GM23338 (cell line): ENCODE measurements at regions not wholly inside any gene's neighbourhood (a gene's known extent, or its start where the extent isn't known, plus 50 kb on each side); places are given as distances from the start of the nearest gene placed in this dataset.

Experiments used
- ATAC-seq: fragments of 200-7000 bp; cut with Tn5 transposase; 3 replicates; pipeline ENCODE4 v1.9.1; 2020
- DNase-seq: peaks from one replicate; pipeline ENCODE4 v3.0.0-alpha.2; 2015; ENCODE audit warnings: low spot score
- H2AFZ ChIP-seq: fragments of 200-600 bp; sonication (generic); 2 replicates; pipeline ENCODE4 v1.8.0; 2016; ENCODE audit warnings: antibody characterized with exemption, mild to moderate bottlenecking, moderate library complexity
- H3F3A ChIP-seq: fragments of 200-600 bp; sonication (generic); replicated peaks from 2 replicates; pipeline ENCODE4 v1.8.0; 2017; ENCODE audit warnings: antibody characterized with exemption, mixed run types, low read depth
- H3K27ac ChIP-seq: fragments of 200-600 bp; sonication (generic); 2 replicates; pipeline ENCODE4 v1.6.1; 2016; ENCODE audit warnings: low read depth
- H3K27me3 ChIP-seq: fragments of 200-600 bp; sonication (generic); 2 replicates; pipeline ENCODE4 v1.8.0; 2016; ENCODE audit warnings: mild to moderate bottlenecking, mixed run types, moderate library complexity; ENCODE audit not compliant: insufficient read depth
- H3K36me3 ChIP-seq: fragments of 200-600 bp; sonication (generic); 2 replicates; pipeline ENCODE4 v1.8.0; 2016; ENCODE audit warnings: mild to moderate bottlenecking; ENCODE audit not compliant: insufficient read depth
- H3K4me1 ChIP-seq: fragments of 200-600 bp; sonication (generic); 2 replicates; pipeline ENCODE4 v1.8.0; 2016; ENCODE audit warnings: mild to moderate bottlenecking, moderate library complexity; ENCODE audit not compliant: insufficient read depth
- H3K4me2 ChIP-seq: fragments of 200-600 bp; sonication (generic); 2 replicates; pipeline ENCODE4 v1.7.1; 2017; ENCODE audit warnings: mixed run types
- H3K4me3 ChIP-seq: fragments of 200-600 bp; sonication (generic); 2 replicates; pipeline ENCODE4 v1.6.1; 2016; ENCODE audit warnings: mixed run types
- H3K79me2 ChIP-seq: fragments of 200-600 bp; sonication (generic); replicated peaks from 2 replicates; pipeline ENCODE4 v1.8.0; 2017; ENCODE audit warnings: mild to moderate bottlenecking; ENCODE audit not compliant: insufficient read depth
- H3K9me2 ChIP-seq: fragments of 200-600 bp; sonication (generic); 2 replicates; pipeline ENCODE4 v1.8.0; 2017; ENCODE audit not compliant: insufficient read depth
- H4K20me1 ChIP-seq: fragments of 200-600 bp; sonication (generic); replicated peaks from 2 replicates; pipeline ENCODE4 v1.8.0; 2017; ENCODE audit warnings: mild to moderate bottlenecking; ENCODE audit not compliant: insufficient read depth
- H3K27ac Mint-ChIP-seq: 2 replicates; pipeline ENCODE4 v1.8.0; 2020; ENCODE audit warnings: inconsistent platforms, mild to moderate bottlenecking, moderate library complexity, mixed read lengths
- H3K27me3 Mint-ChIP-seq: 3 replicates; pipeline ENCODE4 v1.8.0; 2022; ENCODE audit warnings: low read depth, mild to moderate bottlenecking, moderate library complexity, mixed read lengths, inconsistent platforms; ENCODE audit not compliant: insufficient read depth, poor library complexity
- H3K36me3 Mint-ChIP-seq: 3 replicates; pipeline ENCODE4 v1.8.0; 2021; ENCODE audit warnings: low read depth, mild to moderate bottlenecking, inconsistent platforms, moderate library complexity, mixed read lengths
- H3K4me1 Mint-ChIP-seq: 3 replicates; pipeline ENCODE4 v1.8.0; 2020; ENCODE audit warnings: mild to moderate bottlenecking, inconsistent platforms, mixed read lengths
- H3K4me3 Mint-ChIP-seq: 3 replicates; pipeline ENCODE4 v1.8.0; 2021; ENCODE audit warnings: moderate library complexity, mild to moderate bottlenecking, inconsistent platforms, mixed read lengths
- H3K9me3 Mint-ChIP-seq: 3 replicates; pipeline ENCODE4 v1.8.0; 2020; ENCODE audit warnings: moderate library complexity, mild to moderate bottlenecking, inconsistent platforms, mixed read lengths
- CREB1 ChIP-seq: fragments of 250-450 bp; sonication (Bioruptor Pico); IDR thresholded peaks from 2 replicates; pipeline ENCODE4 v1.5.0; 2020; ENCODE audit warnings: low read depth, mild to moderate bottlenecking, moderate library complexity
- EZH2 ChIP-seq: fragments of 200-600 bp; sonication (generic); IDR thresholded peaks from one replicate; pipeline ENCODE4 v1.8.0; 2017; ENCODE audit warnings: antibody characterized with exemption, mild to moderate bottlenecking, low read depth; ENCODE audit not compliant: unreplicated experiment
- EZH2phosphoT487 ChIP-seq: fragments of 200-600 bp; sonication (generic); IDR thresholded peaks from one replicate; pipeline ENCODE4 v1.8.1; 2018; ENCODE audit warnings: antibody characterized with exemption; ENCODE audit not compliant: unreplicated experiment
- NANOG ChIP-seq: IDR thresholded peaks from 2 replicates; pipeline ENCODE4 v1.6.1; 2016; ENCODE audit warnings: antibody characterized with exemption, borderline replicate concordance
- POLR2AphosphoS5 ChIP-seq: IDR thresholded peaks from 2 replicates; pipeline ENCODE4 v1.6.1; 2016; ENCODE audit warnings: antibody characterized with exemption, low read depth
- STAT1 ChIP-seq: IDR thresholded peaks from one replicate; pipeline ENCODE4 v1.6.1; 2016; ENCODE audit warnings: antibody characterized with exemption; ENCODE audit not compliant: unreplicated experiment
- ZNF114 ChIP-seq: fragments of 250-450 bp; sonication (Bioruptor Pico); IDR thresholded peaks from 2 replicates; pipeline ENCODE4 v1.5.0; 2020; ENCODE audit warnings: mild to moderate bottlenecking, moderate library complexity
- ZNF331 ChIP-seq: fragments of 250-450 bp; sonication (Bioruptor Pico); IDR thresholded peaks from 2 replicates; pipeline ENCODE4 v1.5.0; 2020; ENCODE audit warnings: low read depth, mild to moderate bottlenecking, moderate library complexity
- TF ChIP-seq, protein P1 (sequence below), 2 experiments: fragments of 200-600 bp in 1 of 2; sonication (generic) in 1 of 2; conservative IDR thresholded peaks; 2 replicates each; pipeline versions ENCODE4 v1.5.1 to v1.6.1; 2016 to 2017; ENCODE audit warnings: antibody characterized with exemption in 2 of 2, low read depth in 2 of 2, mild to moderate bottlenecking in 2 of 2, moderate library complexity in 1 of 2
- TF ChIP-seq, protein P2 (sequence below): IDR thresholded peaks from 2 replicates; pipeline ENCODE4 v1.6.1; 2016; ENCODE audit warnings: antibody characterized with exemption
- TF ChIP-seq, protein P3 (sequence below): IDR thresholded peaks from one replicate; pipeline ENCODE4 v1.6.1; 2018; ENCODE audit warnings: antibody characterized with exemption; ENCODE audit not compliant: unreplicated experiment

DNA sequence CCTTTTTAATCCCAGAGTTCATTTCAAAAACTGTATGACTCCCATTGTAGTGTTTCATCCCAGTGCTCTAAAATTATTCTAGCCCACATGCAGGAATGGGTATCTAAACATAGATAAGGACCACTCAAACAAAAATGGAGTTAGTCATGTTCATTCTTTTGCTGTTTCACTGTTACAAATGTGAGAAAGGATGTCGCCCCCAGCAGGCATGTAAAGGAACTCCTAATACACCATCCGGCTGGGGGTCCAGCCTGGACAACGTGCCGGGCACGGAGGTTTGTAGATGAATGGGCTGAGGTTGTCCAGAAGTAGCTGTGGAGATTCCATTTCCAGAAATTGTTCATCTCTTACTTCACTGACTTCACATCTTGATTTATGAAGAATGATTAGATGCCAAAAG, 101.9 kb upstream of the RAB12 start:
- Histone ChIP-seq H4K20me1 (no peaks in the 10 kb centered on the region), H3F3A (no peaks in the 10 kb centered on the region), H2AFZ (no peak overlapping the region), H3K79me2 (no peaks in the 10 kb centered on the region), H3K36me3 (no peaks in the 10 kb centered on the region), H3K4me3 (no peak overlapping the region), H3K4me1 (no peaks in the 10 kb centered on the region), H3K4me2 (no peak overlapping the region), H3K9me2 (0 out of 2 replicates have a peak, but pooled peaks cover 5% of the 10 kb centered on the region), H3K27me3 (no peaks in the 10 kb centered on the region), H3K27ac (no peak overlapping the region)
- peak; percentile 60 for DNase-seq
- Mint-ChIP-seq H3K27me3 (no peaks in the 10 kb centered on the region), H3K4me1 (no peaks in the 10 kb centered on the region), H3K27ac (no peak overlapping the region), H3K4me3 (no peak overlapping the region), H3K36me3 (no peaks in the 10 kb centered on the region), H3K9me3 (no peaks in the 10 kb centered on the region)
- peak; percentile 40; the same call in 2 of the 3 replicates for ATAC-seq
- TF ChIP-seq POLR2AphosphoS5 (no peak), ZNF331 (CRISPR knock-in tag) (peak; percentile 5; the same call in 1 of the 2 replicates), ZNF114 (CRISPR knock-in tag) (no peak), CREB1 (CRISPR knock-in tag) (0 out of 2 replicates have a peak, but pooled peaks have one; percentile 20)
- TF ChIP-seq, protein P1, sequence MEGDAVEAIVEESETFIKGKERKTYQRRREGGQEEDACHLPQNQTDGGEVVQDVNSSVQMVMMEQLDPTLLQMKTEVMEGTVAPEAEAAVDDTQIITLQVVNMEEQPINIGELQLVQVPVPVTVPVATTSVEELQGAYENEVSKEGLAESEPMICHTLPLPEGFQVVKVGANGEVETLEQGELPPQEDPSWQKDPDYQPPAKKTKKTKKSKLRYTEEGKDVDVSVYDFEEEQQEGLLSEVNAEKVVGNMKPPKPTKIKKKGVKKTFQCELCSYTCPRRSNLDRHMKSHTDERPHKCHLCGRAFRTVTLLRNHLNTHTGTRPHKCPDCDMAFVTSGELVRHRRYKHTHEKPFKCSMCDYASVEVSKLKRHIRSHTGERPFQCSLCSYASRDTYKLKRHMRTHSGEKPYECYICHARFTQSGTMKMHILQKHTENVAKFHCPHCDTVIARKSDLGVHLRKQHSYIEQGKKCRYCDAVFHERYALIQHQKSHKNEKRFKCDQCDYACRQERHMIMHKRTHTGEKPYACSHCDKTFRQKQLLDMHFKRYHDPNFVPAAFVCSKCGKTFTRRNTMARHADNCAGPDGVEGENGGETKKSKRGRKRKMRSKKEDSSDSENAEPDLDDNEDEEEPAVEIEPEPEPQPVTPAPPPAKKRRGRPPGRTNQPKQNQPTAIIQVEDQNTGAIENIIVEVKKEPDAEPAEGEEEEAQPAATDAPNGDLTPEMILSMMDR (conservative IDR thresholded peaks at IDR 0.05; ENCODE audit: low read depth in 2 of 2): peak; percentile 66 to 69
- TF ChIP-seq, protein P2, sequence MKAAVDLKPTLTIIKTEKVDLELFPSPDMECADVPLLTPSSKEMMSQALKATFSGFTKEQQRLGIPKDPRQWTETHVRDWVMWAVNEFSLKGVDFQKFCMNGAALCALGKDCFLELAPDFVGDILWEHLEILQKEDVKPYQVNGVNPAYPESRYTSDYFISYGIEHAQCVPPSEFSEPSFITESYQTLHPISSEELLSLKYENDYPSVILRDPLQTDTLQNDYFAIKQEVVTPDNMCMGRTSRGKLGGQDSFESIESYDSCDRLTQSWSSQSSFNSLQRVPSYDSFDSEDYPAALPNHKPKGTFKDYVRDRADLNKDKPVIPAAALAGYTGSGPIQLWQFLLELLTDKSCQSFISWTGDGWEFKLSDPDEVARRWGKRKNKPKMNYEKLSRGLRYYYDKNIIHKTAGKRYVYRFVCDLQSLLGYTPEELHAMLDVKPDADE: no peak

DNA sequence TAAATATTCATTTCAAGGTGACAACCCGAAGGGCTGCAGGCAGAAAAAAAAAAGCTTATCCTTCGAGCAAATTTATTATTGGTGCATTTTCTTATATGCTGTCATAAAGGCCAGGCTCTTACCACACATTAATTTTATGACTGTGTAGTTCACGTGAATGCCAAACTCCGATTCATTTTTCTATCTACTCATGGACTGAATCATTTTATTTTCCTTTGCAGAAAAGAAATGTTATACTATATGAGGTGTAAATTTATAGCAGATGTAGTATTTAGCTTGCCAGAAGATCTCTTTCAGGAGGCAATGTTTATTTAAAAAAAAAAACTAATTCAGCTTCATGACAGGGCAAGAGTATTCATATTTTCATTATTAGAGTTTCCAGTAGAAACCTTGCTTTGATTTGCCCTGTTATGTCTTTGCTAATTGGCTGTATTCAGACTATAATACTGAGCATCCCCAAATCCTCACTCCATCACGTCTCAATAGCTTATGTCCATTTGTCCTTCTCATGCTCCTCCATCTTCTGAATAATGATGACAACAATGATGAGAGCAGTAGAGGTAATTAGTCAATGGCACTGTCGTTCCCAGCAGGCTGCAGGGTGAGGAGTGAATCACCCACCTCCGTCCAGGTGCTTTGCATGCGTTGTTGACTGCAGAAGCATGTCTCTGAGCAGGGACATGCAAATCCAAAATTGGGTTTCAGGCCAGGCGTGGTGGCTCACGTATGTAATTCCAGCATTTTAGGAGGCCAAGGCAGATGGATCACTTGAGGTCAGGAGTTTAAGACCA, 101.1 kb upstream of the RAB12 start:
- Histone ChIP-seq H3F3A (no peaks in the 10 kb centered on the region), H3K27ac (no peak overlapping the region), H3K4me3 (no peak overlapping the region), H2AFZ (no peak overlapping the region), H4K20me1 (no peaks in the 10 kb centered on the region), H3K36me3 (no peaks in the 10 kb centered on the region), H3K79me2 (no peaks in the 10 kb centered on the region), H3K9me2 (0 out of 2 replicates have a peak, but pooled peaks cover 6% of the 10 kb centered on the region), H3K4me1 (no peaks in the 10 kb centered on the region), H3K27me3 (no peaks in the 10 kb centered on the region), H3K4me2 (no peak overlapping the region)
- Mint-ChIP-seq H3K4me1 (no peaks in the 10 kb centered on the region), H3K27me3 (no peaks in the 10 kb centered on the region), H3K27ac (no peak overlapping the region), H3K36me3 (no peaks in the 10 kb centered on the region), H3K4me3 (no peak overlapping the region), H3K9me3 (no peaks in the 10 kb centered on the region)
- no peak for DNase-seq
- no peak for ATAC-seq
- no peak for TF ChIP-seq ZNF331 (CRISPR knock-in tag)
- no peak for TF ChIP-seq EZH2phosphoT487
- no peak for TF ChIP-seq NANOG
- TF ChIP-seq EZH2: no peak
- TF ChIP-seq POLR2AphosphoS5: no peak
- no peak for TF ChIP-seq STAT1
- TF ChIP-seq, protein P2: no peak
- TF ChIP-seq ZNF114 (CRISPR knock-in tag): no peak
- TF ChIP-seq CREB1 (CRISPR knock-in tag): no peak
- TF ChIP-seq, protein P3, sequence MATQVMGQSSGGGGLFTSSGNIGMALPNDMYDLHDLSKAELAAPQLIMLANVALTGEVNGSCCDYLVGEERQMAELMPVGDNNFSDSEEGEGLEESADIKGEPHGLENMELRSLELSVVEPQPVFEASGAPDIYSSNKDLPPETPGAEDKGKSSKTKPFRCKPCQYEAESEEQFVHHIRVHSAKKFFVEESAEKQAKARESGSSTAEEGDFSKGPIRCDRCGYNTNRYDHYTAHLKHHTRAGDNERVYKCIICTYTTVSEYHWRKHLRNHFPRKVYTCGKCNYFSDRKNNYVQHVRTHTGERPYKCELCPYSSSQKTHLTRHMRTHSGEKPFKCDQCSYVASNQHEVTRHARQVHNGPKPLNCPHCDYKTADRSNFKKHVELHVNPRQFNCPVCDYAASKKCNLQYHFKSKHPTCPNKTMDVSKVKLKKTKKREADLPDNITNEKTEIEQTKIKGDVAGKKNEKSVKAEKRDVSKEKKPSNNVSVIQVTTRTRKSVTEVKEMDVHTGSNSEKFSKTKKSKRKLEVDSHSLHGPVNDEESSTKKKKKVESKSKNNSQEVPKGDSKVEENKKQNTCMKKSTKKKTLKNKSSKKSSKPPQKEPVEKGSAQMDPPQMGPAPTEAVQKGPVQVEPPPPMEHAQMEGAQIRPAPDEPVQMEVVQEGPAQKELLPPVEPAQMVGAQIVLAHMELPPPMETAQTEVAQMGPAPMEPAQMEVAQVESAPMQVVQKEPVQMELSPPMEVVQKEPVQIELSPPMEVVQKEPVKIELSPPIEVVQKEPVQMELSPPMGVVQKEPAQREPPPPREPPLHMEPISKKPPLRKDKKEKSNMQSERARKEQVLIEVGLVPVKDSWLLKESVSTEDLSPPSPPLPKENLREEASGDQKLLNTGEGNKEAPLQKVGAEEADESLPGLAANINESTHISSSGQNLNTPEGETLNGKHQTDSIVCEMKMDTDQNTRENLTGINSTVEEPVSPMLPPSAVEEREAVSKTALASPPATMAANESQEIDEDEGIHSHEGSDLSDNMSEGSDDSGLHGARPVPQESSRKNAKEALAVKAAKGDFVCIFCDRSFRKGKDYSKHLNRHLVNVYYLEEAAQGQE: no peak
